ENCODE measurements at regions not wholly inside any gene's neighbourhood (a gene's known extent, or its start where the extent isn't known, plus 50 kb on each side); places are given as distances from the start of the nearest gene placed in this dataset.

DNA sequence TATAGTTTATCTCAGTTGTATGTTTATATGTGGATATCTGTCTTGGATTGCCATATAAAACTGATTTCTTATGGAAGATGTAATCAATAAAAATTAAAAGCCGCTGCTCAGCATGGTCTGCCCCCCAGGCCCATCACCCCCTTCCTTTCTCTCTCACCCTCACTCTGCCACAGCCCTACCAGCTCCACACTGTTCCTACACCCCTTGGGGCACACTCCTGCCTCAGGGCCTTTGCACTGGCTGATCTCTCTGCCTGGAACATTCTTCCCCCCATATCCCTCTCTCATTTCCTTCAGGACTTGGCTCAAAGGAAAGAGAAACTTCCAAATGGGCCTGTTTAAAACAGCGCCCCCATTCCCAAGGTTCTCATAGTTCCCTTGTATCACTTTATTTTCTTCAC lies 63.1 kb downstream of the LRRC32 start:
- peak overlapping the region; percentile 43; the same call in 1 of the 2 replicates for H3K4me2 ChIP-seq (ENCODE audit: low read length)
- no peaks in the 10 kb centered on the region for H3K9me3 ChIP-seq (ENCODE audit: insufficient read depth, low read length)
- no peak overlapping the region for H3K4me3 ChIP-seq (ENCODE audit: low read length)
- H3K79me2 ChIP-seq (ENCODE audit: low read length) = no peaks in the 10 kb centered on the region
- H3K4me1 ChIP-seq (ENCODE audit: low read length) = peaks cover 25% of the 10 kb centered on the region
- no peaks in the 10 kb centered on the region for H4K20me1 ChIP-seq (ENCODE audit: insufficient read depth, low read length)
- peaks cover 29% of the 10 kb centered on the region for H3K27me3 ChIP-seq (ENCODE audit: low read depth, low read length)
- H3K9ac ChIP-seq (ENCODE audit: low read length) = no peak overlapping the region
- TF ChIP-seq EZH2phosphoT487 (IDR thresholded peaks at IDR 0.05; ENCODE audit: low read depth) = no peak
- TF ChIP-seq, protein P1, sequence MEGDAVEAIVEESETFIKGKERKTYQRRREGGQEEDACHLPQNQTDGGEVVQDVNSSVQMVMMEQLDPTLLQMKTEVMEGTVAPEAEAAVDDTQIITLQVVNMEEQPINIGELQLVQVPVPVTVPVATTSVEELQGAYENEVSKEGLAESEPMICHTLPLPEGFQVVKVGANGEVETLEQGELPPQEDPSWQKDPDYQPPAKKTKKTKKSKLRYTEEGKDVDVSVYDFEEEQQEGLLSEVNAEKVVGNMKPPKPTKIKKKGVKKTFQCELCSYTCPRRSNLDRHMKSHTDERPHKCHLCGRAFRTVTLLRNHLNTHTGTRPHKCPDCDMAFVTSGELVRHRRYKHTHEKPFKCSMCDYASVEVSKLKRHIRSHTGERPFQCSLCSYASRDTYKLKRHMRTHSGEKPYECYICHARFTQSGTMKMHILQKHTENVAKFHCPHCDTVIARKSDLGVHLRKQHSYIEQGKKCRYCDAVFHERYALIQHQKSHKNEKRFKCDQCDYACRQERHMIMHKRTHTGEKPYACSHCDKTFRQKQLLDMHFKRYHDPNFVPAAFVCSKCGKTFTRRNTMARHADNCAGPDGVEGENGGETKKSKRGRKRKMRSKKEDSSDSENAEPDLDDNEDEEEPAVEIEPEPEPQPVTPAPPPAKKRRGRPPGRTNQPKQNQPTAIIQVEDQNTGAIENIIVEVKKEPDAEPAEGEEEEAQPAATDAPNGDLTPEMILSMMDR (IDR thresholded peaks at IDR 0.05; ENCODE audit: low read depth, low read length) = no peak
- H3K27ac ChIP-seq (ENCODE audit: low read length) = no peak overlapping the region
- H2AFZ ChIP-seq (ENCODE audit: low read depth, low read length) = no peak overlapping the region
- H3K36me3 ChIP-seq (replicated peaks; ENCODE audit: low read depth, low read length) = no peaks in the 10 kb centered on the region

DNA sequence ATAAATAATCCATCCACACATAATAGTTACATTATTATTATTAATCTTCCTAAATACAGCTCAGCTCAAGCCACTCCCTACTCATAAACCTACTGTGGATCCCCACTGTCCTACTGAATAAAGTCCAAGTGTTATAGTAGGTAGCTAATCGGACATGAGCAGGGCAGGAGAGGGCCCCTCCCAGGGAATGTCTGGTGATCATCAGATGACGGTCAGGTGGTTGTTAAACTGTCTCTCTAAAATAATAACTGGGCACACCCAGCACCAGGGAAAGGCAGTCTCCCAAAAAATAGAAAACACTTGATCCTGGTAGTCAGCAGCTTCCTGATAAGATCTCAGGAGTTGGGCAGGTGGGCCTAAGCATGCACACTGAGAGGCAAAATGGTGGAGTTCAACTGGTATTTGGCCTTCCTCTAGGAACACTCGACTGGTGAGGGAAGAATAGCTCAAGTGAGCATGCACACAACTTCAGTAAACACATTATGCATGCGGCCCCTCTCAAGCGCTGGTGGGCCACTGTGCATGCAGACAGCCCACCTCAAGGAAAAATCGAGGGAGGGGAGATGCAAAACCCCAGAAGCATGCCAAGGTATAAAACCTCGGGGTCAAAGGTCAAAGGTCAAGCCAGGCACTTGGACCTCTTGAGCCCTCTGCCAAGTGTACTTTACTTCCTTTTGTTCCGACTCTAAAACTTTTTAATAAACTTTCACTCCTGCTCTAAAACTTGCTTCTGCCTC lies 65.0 kb downstream of the LRRC32 start:
- no peak overlapping the region for H3K27ac ChIP-seq (ENCODE audit: low read length)
- TF ChIP-seq EZH2phosphoT487 (IDR thresholded peaks at IDR 0.05; ENCODE audit: low read depth) = no peak
- TF ChIP-seq, protein P1 (IDR thresholded peaks at IDR 0.05; ENCODE audit: low read depth, low read length) = no peak
- H3K4me2 ChIP-seq (ENCODE audit: low read length) = no peak overlapping the region
- no peaks in the 10 kb centered on the region for H4K20me1 ChIP-seq (ENCODE audit: insufficient read depth, low read length)
- H3K9me3 ChIP-seq (ENCODE audit: insufficient read depth, low read length) = no peaks in the 10 kb centered on the region
- H3K9ac ChIP-seq (ENCODE audit: low read length) = no peak overlapping the region
- H3K27me3 ChIP-seq (ENCODE audit: low read depth, low read length) = peaks cover 22% of the 10 kb centered on the region
- no peaks in the 10 kb centered on the region for H3K36me3 ChIP-seq (replicated peaks; ENCODE audit: low read depth, low read length)
- no peak overlapping the region for H3K4me3 ChIP-seq (ENCODE audit: low read length)
- peaks cover 17% of the 10 kb centered on the region for H3K4me1 ChIP-seq (ENCODE audit: low read length)
- H3K79me2 ChIP-seq (ENCODE audit: low read length) = no peaks in the 10 kb centered on the region
- H2AFZ ChIP-seq (ENCODE audit: low read depth, low read length) = no peak overlapping the region

DNA sequence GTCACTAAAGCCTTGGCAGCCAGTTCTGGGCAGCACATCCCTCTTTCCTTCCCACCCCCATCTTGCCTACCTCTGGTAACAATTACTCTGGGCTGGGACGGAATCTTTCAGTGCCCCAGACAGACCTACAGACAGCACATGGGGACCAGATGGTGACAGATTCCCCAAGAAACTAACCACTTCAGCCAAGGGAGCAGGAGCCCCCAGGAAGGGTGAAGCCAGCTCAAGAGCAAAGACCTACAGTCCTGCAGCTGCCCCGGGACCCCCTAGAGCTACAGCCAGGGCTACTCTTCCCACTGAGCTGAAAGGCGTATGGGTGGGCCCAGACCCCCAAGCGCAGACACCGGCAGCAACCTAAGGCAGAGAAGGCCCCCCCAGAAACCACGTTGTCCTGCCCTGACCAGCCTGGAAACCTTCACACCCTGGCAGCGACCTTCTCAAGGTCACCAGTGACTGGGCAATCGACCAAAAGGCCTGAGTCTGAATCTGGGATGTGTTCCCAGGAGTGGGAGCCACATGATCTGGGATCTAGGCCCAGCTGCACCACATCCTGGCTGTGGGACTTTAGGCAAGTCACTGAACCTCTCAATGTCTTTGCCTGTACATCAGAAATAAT lies 65.8 kb downstream of the LRRC32 start:
- H3K27me3 ChIP-seq (ENCODE audit: low read depth, low read length) = peaks cover 18% of the 10 kb centered on the region
- peaks cover 17% of the 10 kb centered on the region for H3K4me1 ChIP-seq (ENCODE audit: low read length)
- no peak overlapping the region for H2AFZ ChIP-seq (ENCODE audit: low read depth, low read length)
- no peaks in the 10 kb centered on the region for H3K36me3 ChIP-seq (replicated peaks; ENCODE audit: low read depth, low read length)
- no peak overlapping the region for H3K27ac ChIP-seq (ENCODE audit: low read length)
- no peaks in the 10 kb centered on the region for H3K79me2 ChIP-seq (ENCODE audit: low read length)
- no peak for TF ChIP-seq EZH2phosphoT487 (IDR thresholded peaks at IDR 0.05; ENCODE audit: low read depth)
- TF ChIP-seq, protein P1 (IDR thresholded peaks at IDR 0.05; ENCODE audit: low read depth, low read length) = no peak
- no peak overlapping the region for H3K9ac ChIP-seq (ENCODE audit: low read length)
- no peaks in the 10 kb centered on the region for H3K9me3 ChIP-seq (ENCODE audit: insufficient read depth, low read length)
- no peak overlapping the region for H3K4me3 ChIP-seq (ENCODE audit: low read length)
- H3K4me2 ChIP-seq (ENCODE audit: low read length) = no peak overlapping the region
- no peaks in the 10 kb centered on the region for H4K20me1 ChIP-seq (ENCODE audit: insufficient read depth, low read length)

DNA sequence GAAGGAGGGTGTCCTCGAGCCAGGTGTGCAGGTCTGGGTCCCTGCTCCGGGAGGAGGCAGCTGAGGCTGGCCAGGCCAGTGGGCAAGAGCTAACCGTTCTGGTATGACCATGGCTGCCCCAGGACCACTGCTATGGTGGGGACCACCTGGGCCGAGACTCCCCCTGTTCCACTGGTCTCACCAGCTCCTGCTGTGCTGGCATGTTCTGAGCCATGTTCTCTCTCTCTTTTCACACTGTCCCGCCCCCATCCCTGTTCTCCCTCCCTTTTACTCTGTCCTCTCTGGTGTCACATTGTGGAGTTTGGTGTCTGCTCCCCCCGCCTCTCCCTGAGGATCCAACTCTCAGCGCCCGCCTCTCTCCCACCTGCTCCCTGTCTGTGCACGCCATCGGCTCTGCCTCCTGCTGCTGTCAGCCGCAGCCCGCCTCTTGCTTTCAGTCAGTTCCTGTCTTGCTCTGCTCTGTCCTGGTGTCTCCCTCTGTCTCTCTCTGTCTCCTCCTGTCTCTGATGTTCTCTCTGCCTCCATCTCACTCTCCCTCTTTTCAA lies 66.4 kb downstream of the LRRC32 start:
- H3K4me3 ChIP-seq (ENCODE audit: low read length) = no peak overlapping the region
- no peak overlapping the region for H3K9ac ChIP-seq (ENCODE audit: low read length)
- no peaks in the 10 kb centered on the region for H4K20me1 ChIP-seq (ENCODE audit: insufficient read depth, low read length)
- H3K9me3 ChIP-seq (ENCODE audit: insufficient read depth, low read length) = no peaks in the 10 kb centered on the region
- peaks cover 17% of the 10 kb centered on the region for H3K4me1 ChIP-seq (ENCODE audit: low read length)
- peaks cover 18% of the 10 kb centered on the region for H3K27me3 ChIP-seq (ENCODE audit: low read depth, low read length)
- no peaks in the 10 kb centered on the region for H3K79me2 ChIP-seq (ENCODE audit: low read length)
- no peak overlapping the region for H2AFZ ChIP-seq (ENCODE audit: low read depth, low read length)
- no peak overlapping the region for H3K4me2 ChIP-seq (ENCODE audit: low read length)
- no peaks in the 10 kb centered on the region for H3K36me3 ChIP-seq (replicated peaks; ENCODE audit: low read depth, low read length)
- TF ChIP-seq, protein P1 (IDR thresholded peaks at IDR 0.05; ENCODE audit: low read depth, low read length) = no peak
- no peak for TF ChIP-seq EZH2phosphoT487 (IDR thresholded peaks at IDR 0.05; ENCODE audit: low read depth)
- H3K27ac ChIP-seq (ENCODE audit: low read length) = no peak overlapping the region
